Lung (tissue), 11 donors: ENCODE measurements at regions not wholly inside any gene's neighbourhood (a gene's known extent, or its start where the extent isn't known, plus 50 kb on each side); places are given as distances from the start of the nearest gene placed in this dataset.

Source experiments
- ATAC-seq: fragments of 200-7000 bp; cut with Tn5 transposase; one replicate; pipeline ENCODE4 v1.9.1; 2020; ENCODE audit warnings: moderate number of reproducible peaks; ENCODE audit not compliant: insufficient read depth, low FRiP score
- DNase-seq, 3 donors: peaks; one replicate each; pipeline ENCODE4 v3.0.0-alpha.2; 2013 to 2017
- H3K27ac ChIP-seq, 2 donors: one replicate each; pipeline ENCODE4 v1.5.1; 2013; ENCODE audit warnings: mild to moderate bottlenecking in 2 of 2, moderate library complexity in 2 of 2, control low read depth in 1 of 2, inconsistent platforms in 1 of 2, low read depth in 1 of 2, low read length in 1 of 2
- H3K27me3 ChIP-seq, 3 donors: one replicate each; pipeline ENCODE4 v1.5.1; 2013; ENCODE audit warnings: low read length in 2 of 3; ENCODE audit not compliant: control insufficient read depth in 3 of 3, insufficient read depth in 3 of 3
- H3K36me3 ChIP-seq, 4 donors: one replicate each; pipeline ENCODE4 v1.5.1; 2013; ENCODE audit warnings: low read length in 4 of 4, mild to moderate bottlenecking in 1 of 4, moderate library complexity in 1 of 4; ENCODE audit not compliant: control insufficient read depth in 4 of 4, insufficient read depth in 4 of 4
- H3K4me1 ChIP-seq, 5 donors: one replicate each; pipeline ENCODE4 v1.5.1; 2013; ENCODE audit warnings: low read length in 5 of 5, mild to moderate bottlenecking in 2 of 5, moderate library complexity in 1 of 5; ENCODE audit not compliant: control insufficient read depth in 5 of 5, insufficient read depth in 5 of 5
- H3K4me3 ChIP-seq: one replicate; pipeline ENCODE4 v1.5.1; 2013; ENCODE audit warnings: mild to moderate bottlenecking, control low read depth, moderate library complexity
- H3K9ac ChIP-seq, 2 donors: one replicate each; pipeline ENCODE4 v1.5.1; 2013; ENCODE audit warnings: low read length in 2 of 2, control low read depth in 1 of 2; ENCODE audit not compliant: insufficient read depth in 1 of 2
- H3K9me3 ChIP-seq, 4 donors: one replicate each; pipeline ENCODE4 v1.5.1; 2013; ENCODE audit warnings: low read length in 3 of 4, mild to moderate bottlenecking in 1 of 4, moderate library complexity in 1 of 4; ENCODE audit not compliant: control insufficient read depth in 4 of 4, insufficient read depth in 3 of 4
- CTCF ChIP-seq: IDR thresholded peaks from 2 replicates; pipeline ENCODE4 v1.5.1; 2012; ENCODE audit warnings: mild to moderate bottlenecking; ENCODE audit errors: control extremely low read depth, extremely low read depth
- WGBS, 2 donors: extraction: QIAGEN DNeasy Blood & Tissue Kit; methylation state at CpG; one replicate each; pipeline ENCODE4 v1.1.7; 2013; 5-methylcytosine and 5-hydroxymethylcytosine counted together
- donor health status: control.
- donor health status: control.
- donor health status: Bipolar disorder and iron deficiency.
- donor health status: healthy.
- donor health status: DM: yes; HTN: yes; CAD: no.

GRCh38 chr4:34191443-34191842 is 2052.9 kb downstream of the ARAP2 start:
- no peak for ATAC-seq
- peaks cover 0 to 6% (median 0%) of the 10 kb centered on the region in 5 donors for H3K4me1 ChIP-seq
- no peak overlapping the region for H3K4me3 ChIP-seq
- TF ChIP-seq CTCF, result no peak
- DNase-seq, result no peak
- no peaks in the 10 kb centered on the region for H3K36me3 ChIP-seq
- no peaks in the 10 kb centered on the region for H3K27me3 ChIP-seq
- H3K27ac ChIP-seq, result no peak overlapping the region
- no peaks in the 10 kb centered on the region for H3K9me3 ChIP-seq
- H3K9ac ChIP-seq, result no peak overlapping the region

- Histone ChIP-seq H3K9ac (no peak overlapping the region), H3K9me3 (no peaks in the 10 kb centered on the region), H3K27ac (no peak overlapping the region), H3K4me3 (no peak overlapping the region), H3K36me3 (no peaks in the 10 kb centered on the region), H3K27me3 (no peaks in the 10 kb centered on the region), H3K4me1 (peaks cover 0 to 6% (median 0%) of the 10 kb centered on the region in 5 donors)
- 70 to 74% methylated on average over 5 of the region's 5 CpGs for WGBS, 2 donors
- no peak for TF ChIP-seq CTCF
- no peak for ATAC-seq
- DNase-seq, result no peak
Observed at GRCh38 chr4:34193451-34194154, 2050.7 kb downstream of the ARAP2 start.

GRCh38 chr4:34194585-34194984 is 2049.7 kb downstream of the ARAP2 start:
- TF ChIP-seq CTCF, result no peak
- no peaks in the 10 kb centered on the region for H3K36me3 ChIP-seq
- H3K9ac ChIP-seq, result no peak overlapping the region
- no peak overlapping the region for H3K4me3 ChIP-seq
- no peaks in the 10 kb centered on the region for H3K9me3 ChIP-seq
- H3K27me3 ChIP-seq, result no peaks in the 10 kb centered on the region
- DNase-seq, result no peak
- WGBS, 2 donors, result 88 to 90% methylated on average over 2 of the region's 2 CpGs
- H3K27ac ChIP-seq, result no peak overlapping the region
- H3K4me1 ChIP-seq, result peaks cover 0 to 6% (median 0%) of the 10 kb centered on the region in 5 donors
- ATAC-seq, result no peak

GRCh38 chr4:34196375-34196774 is 2047.9 kb downstream of the ARAP2 start:
- Histone ChIP-seq H3K27me3 (no peaks in the 10 kb centered on the region), H3K4me3 (no peak overlapping the region), H3K36me3 (no peaks in the 10 kb centered on the region), H3K4me1 (peaks cover 0 to 6% (median 0%) of the 10 kb centered on the region in 5 donors), H3K9me3 (peaks cover 0 to 2% (median 0%) of the 10 kb centered on the region in 4 donors), H3K9ac (no peak overlapping the region), H3K27ac (no peak overlapping the region)
- WGBS, 2 donors, result 62 to 75% methylated on average over 2 of the region's 2 CpGs
- no peak for TF ChIP-seq CTCF
- ATAC-seq, result no peak
- DNase-seq, result no peak
